ENCODE measurements at regions not wholly inside any gene's neighbourhood (a gene's known extent, or its start where the extent isn't known, plus 50 kb on each side); places are given as distances from the start of the nearest gene placed in this dataset.

DNA sequence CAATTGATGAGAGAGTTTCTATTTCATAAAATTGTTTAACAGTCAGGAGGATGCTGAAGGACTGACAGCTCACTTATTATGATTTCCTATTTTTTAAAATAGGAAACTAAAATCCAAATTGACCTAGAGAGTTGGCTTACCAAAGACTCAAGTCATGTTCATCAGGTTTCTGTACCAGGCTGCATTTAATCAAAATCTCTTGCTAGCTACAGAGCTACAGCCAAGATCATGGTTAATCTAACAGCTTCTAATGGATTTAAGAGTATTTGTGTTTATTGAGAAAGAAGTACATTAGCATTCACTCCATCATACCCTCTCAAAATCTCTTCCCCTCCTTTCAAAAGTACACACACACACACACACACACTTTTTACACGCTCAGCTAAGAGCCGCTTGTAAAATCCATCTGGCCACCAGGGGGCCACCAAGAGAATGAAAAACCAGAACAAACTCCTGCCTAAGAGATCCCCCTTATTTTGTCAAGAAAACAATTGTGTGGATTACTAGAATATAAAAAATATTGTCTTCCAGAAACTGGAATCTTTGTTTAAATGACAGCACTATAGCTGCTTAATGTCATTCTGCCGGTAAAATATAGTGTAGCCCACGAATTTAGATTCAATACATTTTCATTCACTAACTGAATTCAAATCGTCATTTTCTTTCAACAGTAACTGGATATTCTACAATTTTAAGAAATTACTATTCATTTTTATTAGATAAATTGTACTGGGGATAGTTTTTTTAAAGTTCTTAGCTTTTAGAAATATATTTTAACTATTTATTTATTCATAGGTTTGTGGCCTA, 334.0 kb downstream of the BTG1 start:
- 38 to 40% methylated on average over 5 of the region's 5 CpGs for WGBS, 2 donors (ENCODE audit: low coverage in 1 of 2)
- H3K36me3 ChIP-seq = no peaks in the 10 kb centered on the region
- H3K27me3 ChIP-seq = no peaks in the 10 kb centered on the region
- TF ChIP-seq, protein P1, sequence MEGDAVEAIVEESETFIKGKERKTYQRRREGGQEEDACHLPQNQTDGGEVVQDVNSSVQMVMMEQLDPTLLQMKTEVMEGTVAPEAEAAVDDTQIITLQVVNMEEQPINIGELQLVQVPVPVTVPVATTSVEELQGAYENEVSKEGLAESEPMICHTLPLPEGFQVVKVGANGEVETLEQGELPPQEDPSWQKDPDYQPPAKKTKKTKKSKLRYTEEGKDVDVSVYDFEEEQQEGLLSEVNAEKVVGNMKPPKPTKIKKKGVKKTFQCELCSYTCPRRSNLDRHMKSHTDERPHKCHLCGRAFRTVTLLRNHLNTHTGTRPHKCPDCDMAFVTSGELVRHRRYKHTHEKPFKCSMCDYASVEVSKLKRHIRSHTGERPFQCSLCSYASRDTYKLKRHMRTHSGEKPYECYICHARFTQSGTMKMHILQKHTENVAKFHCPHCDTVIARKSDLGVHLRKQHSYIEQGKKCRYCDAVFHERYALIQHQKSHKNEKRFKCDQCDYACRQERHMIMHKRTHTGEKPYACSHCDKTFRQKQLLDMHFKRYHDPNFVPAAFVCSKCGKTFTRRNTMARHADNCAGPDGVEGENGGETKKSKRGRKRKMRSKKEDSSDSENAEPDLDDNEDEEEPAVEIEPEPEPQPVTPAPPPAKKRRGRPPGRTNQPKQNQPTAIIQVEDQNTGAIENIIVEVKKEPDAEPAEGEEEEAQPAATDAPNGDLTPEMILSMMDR (IDR thresholded peaks at IDR 0.05) = peak; percentile 79 to 85 (median 84)
- TF ChIP-seq EP300 (IDR thresholded peaks at IDR 0.05) = no peak
- peak; percentile 67 for ATAC-seq
- no peak overlapping the region for H3K27ac ChIP-seq
- peaks cover 0 to 15% (median 0%) of the 10 kb centered on the region in 3 donors for H3K9me3 ChIP-seq
- H3K4me1 ChIP-seq = no peaks in the 10 kb centered on the region
- no peak overlapping the region for H3K4me3 ChIP-seq

DNA sequence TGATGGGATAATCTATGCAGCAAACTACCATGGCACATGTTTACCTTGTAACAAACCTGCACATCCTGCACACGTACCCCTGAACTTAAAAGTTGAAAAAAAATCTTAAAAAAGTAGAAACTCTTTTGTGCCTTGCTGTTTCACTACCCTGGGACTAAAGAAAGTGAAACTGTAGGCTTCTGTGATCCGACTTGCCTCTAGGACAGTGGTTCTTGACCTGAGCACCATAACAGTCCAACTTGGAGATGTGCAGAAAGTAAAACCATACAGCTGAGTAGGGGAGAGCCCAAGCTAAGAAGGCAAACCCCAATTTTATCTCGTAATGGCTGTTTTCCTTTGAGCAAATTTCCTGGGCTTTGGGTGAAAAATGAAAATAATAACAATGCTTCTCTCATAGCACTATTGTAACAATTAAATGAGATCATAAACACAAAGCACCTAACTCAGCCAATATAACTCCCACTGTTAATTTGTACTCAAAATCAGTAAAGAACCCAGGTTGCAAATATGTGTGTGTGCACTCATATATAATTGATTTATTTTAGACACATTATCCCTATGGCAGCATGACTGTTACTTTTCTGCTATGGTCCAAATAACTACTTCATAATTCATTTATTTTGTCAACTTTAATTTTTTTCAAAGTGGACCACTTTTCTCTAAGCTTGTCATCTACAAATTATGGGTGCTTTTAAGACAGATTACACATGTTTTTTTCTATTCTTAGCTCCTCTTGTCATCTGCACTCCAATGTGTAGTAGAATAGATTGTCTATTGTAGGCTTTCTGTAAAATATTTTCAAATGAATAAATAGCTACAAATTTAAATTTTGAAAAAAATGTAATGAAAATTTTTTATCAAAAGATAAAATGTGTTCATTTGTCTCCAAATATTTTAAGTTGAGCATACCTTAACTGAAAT, 334.9 kb downstream of the BTG1 start:
- ATAC-seq = no peak
- no peak overlapping the region for H3K27ac ChIP-seq
- WGBS, 2 donors (ENCODE audit: low coverage in 1 of 2) = 92% methylated on average over 2 to 3 of the region's 3 CpGs
- H3K27me3 ChIP-seq = no peaks in the 10 kb centered on the region
- H3K9me3 ChIP-seq = peaks cover 0 to 17% (median 0%) of the 10 kb centered on the region in 3 donors
- H3K36me3 ChIP-seq = no peaks in the 10 kb centered on the region
- H3K4me1 ChIP-seq = no peaks in the 10 kb centered on the region
- H3K4me3 ChIP-seq = no peak overlapping the region
- TF ChIP-seq POLR2AphosphoS5 (IDR thresholded peaks at IDR 0.05) = no peak
- TF ChIP-seq POLR2A (IDR thresholded peaks at IDR 0.05) = no peak
- no peak for TF ChIP-seq EP300 (IDR thresholded peaks at IDR 0.05)

DNA sequence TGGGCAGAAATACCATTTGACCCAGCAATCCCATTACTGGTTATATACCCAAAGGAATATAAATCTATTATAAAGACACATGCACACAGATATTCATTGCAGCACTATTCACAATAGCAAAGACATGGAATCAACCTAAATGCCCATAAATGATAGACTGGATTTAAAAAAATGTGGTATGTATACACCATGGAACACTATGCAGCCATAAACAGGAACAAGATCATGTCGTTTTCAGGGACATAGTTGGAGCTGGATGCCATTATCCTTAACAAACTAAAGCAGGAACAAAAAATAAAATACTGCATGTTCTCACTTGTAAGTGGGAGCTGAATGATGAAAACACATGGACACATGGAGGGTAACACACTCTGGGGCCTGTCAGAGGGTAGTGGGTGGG, 335.6 kb downstream of the BTG1 start:
- no peaks in the 10 kb centered on the region for H3K36me3 ChIP-seq
- no peak for ATAC-seq
- no peaks in the 10 kb centered on the region for H3K4me1 ChIP-seq
- no peaks in the 10 kb centered on the region for H3K27me3 ChIP-seq
- no peak overlapping the region for H3K4me3 ChIP-seq
- H3K27ac ChIP-seq = no peak overlapping the region
- TF ChIP-seq, protein P1 (IDR thresholded peaks at IDR 0.05) = no peak
- TF ChIP-seq EP300 (IDR thresholded peaks at IDR 0.05) = no peak
- TF ChIP-seq POLR2A (IDR thresholded peaks at IDR 0.05) = no peak
- TF ChIP-seq POLR2AphosphoS5 (IDR thresholded peaks at IDR 0.05) = no peak
- H3K9me3 ChIP-seq = peaks cover 0 to 24% (median 0%) of the 10 kb centered on the region in 3 donors
- 89 to 100% methylated on average over 1 of the region's 1 CpG for WGBS, 2 donors (ENCODE audit: low coverage in 1 of 2)

DNA sequence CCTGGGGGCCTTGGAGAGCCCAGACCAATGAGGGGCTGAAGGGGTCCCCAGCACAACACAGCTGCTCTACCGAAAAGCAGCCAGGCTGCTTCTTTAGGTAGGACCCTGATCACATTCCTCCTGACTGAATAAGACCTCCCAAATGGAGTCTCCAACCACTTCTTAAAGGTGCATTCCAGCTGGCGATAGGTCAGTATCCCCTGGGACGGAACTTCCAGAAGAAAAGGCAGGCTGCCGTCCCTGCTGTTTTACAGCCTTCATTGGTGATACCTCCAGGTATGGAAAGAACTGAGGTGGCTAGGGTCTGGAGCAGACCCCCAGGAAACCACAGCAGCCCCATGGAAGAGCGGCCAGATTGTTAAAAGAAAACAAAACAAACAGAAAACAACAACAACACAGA, 340.6 kb downstream of the BTG1 start:
- TF ChIP-seq EP300 (IDR thresholded peaks at IDR 0.05) (no peak), POLR2AphosphoS5 (IDR thresholded peaks at IDR 0.05) (no peak), POLR2A (IDR thresholded peaks at IDR 0.05) (no peak)
- TF ChIP-seq, protein P1 (IDR thresholded peaks at IDR 0.05) = no peak
- no peaks in the 10 kb centered on the region for H3K4me1 ChIP-seq
- no peaks in the 10 kb centered on the region for H3K36me3 ChIP-seq
- H3K27me3 ChIP-seq = no peaks in the 10 kb centered on the region
- no peak for ATAC-seq
- no peak overlapping the region for H3K27ac ChIP-seq
- WGBS, 2 donors (ENCODE audit: low coverage in 1 of 2) = 100% methylated on average over 2 of the region's 5 CpGs; no CpG with 5 or more reads in 1 of the 2 donors
- peaks cover 0 to 18% (median 0%) of the 10 kb centered on the region in 3 donors for H3K9me3 ChIP-seq
- no peak overlapping the region for H3K4me3 ChIP-seq

DNA sequence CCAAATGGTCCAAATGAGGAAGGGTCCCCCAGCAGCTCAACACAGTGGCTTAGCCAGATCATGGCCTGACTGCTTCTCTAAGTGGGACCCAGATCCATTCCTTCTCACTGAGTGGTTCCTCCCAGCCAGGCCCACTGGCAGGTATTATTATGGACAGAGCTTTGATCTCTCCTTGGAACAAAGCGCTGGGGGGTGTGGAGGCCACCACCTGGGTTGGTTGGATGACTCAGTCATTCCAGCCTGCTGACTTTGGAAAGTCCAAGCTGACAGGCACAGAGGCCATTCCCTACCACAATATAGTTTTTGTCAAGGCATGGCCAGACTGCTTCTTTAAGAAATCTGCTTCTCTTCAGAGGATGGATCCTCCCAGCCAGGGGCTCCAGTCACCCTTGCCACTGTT, 341.1 kb downstream of the BTG1 start:
- Histone ChIP-seq H3K4me3 (no peak overlapping the region), H3K27ac (no peak overlapping the region), H3K27me3 (no peaks in the 10 kb centered on the region), H3K36me3 (no peaks in the 10 kb centered on the region), H3K4me1 (no peaks in the 10 kb centered on the region), H3K9me3 (peaks cover 0 to 16% (median 0%) of the 10 kb centered on the region in 3 donors)
- WGBS, 2 donors (ENCODE audit: low coverage in 1 of 2) = 100% methylated on average over 1 of the region's 1 CpG; no CpG with 5 or more reads in 1 of the 2 donors
- TF ChIP-seq, protein P1 (IDR thresholded peaks at IDR 0.05) = no peak
- no peak for TF ChIP-seq EP300 (IDR thresholded peaks at IDR 0.05)
- no peak for TF ChIP-seq POLR2AphosphoS5 (IDR thresholded peaks at IDR 0.05)
- TF ChIP-seq POLR2A (IDR thresholded peaks at IDR 0.05) = no peak
- ATAC-seq = no peak
